Upper lobe of right lung (tissue), 1 donor: ENCODE measurements at regions not wholly inside any gene's neighbourhood (a gene's known extent, or its start where the extent isn't known, plus 50 kb on each side); places are given as distances from the start of the nearest gene placed in this dataset.

Experiments used
- ATAC-seq: fragments of 200-7000 bp; cut with Tn5 transposase; one replicate; pipeline ENCODE4 v1.9.1; 2020; ENCODE audit warnings: mild to moderate bottlenecking, moderate library complexity
- DNase-seq: peaks from one replicate; pipeline ENCODE4 v3.0.0-alpha.2; 2020
- H3K27ac ChIP-seq: fragments of 200-600 bp; one replicate; pipeline ENCODE4 v1.8.0; 2022
- H3K27me3 ChIP-seq: fragments of 200-600 bp; one replicate; pipeline ENCODE4 v1.8.0; 2022; ENCODE audit warnings: mild to moderate bottlenecking
- H3K36me3 ChIP-seq: fragments of 200-600 bp; one replicate; pipeline ENCODE4 v1.8.0; 2022
- H3K4me1 ChIP-seq: fragments of 200-600 bp; one replicate; pipeline ENCODE4 v1.8.0; 2022
- H3K4me3 ChIP-seq: fragments of 200-600 bp; one replicate; pipeline ENCODE4 v1.8.0; 2022; ENCODE audit warnings: mild to moderate bottlenecking
- H3K9me3 ChIP-seq: fragments of 200-600 bp; one replicate; pipeline ENCODE4 v1.8.0; 2022
- CTCF ChIP-seq: fragments of 200-600 bp; IDR thresholded peaks from one replicate; pipeline ENCODE4 v1.8.0; 2022; ENCODE audit warnings: antibody characterized with exemption
- intact Hi-C: fragments of 100-400 bp; cut with DNase I; formaldehyde crosslinking; loops from one replicate; pipeline ENCODE4 v1.11.0; 2022
- donor health status: DM: no; HTN: yes; CAD: no; lungs with severe emphysema.

- intact Hi-C loops: no loop called here
- DNase-seq (no peak), ATAC-seq (no peak)
- H3K27me3 ChIP-seq: no peaks in the 10 kb centered on the region
- no peaks in the 10 kb centered on the region for H3K9me3 ChIP-seq
- H3K36me3 ChIP-seq: no peaks in the 10 kb centered on the region
- peaks cover 14% of the 10 kb centered on the region for H3K4me1 ChIP-seq
- H3K4me3 ChIP-seq: no peak overlapping the region
- TF ChIP-seq CTCF: no peak
- H3K27ac ChIP-seq: no peak overlapping the region
Observed at GRCh38 chr4:138408758-138409157, 166.6 kb upstream of the SLC7A11 start.

- intact Hi-C loops: no loop called here
- DNase-seq: no peak
- no peaks in the 10 kb centered on the region for H3K9me3 ChIP-seq
- no peak for TF ChIP-seq CTCF
- no peaks in the 10 kb centered on the region for H3K36me3 ChIP-seq
- H3K4me3 ChIP-seq: no peak overlapping the region
- H3K27me3 ChIP-seq: no peaks in the 10 kb centered on the region
- H3K4me1 ChIP-seq: peaks cover 14% of the 10 kb centered on the region
- ATAC-seq: no peak
- no peak overlapping the region for H3K27ac ChIP-seq
Observed at GRCh38 chr4:138407329-138407728, 165.2 kb upstream of the SLC7A11 start.

GRCh38 chr4:138406876-138407275 is 164.7 kb upstream of the SLC7A11 start:
- intact Hi-C loops: no loop called here

DNA sequence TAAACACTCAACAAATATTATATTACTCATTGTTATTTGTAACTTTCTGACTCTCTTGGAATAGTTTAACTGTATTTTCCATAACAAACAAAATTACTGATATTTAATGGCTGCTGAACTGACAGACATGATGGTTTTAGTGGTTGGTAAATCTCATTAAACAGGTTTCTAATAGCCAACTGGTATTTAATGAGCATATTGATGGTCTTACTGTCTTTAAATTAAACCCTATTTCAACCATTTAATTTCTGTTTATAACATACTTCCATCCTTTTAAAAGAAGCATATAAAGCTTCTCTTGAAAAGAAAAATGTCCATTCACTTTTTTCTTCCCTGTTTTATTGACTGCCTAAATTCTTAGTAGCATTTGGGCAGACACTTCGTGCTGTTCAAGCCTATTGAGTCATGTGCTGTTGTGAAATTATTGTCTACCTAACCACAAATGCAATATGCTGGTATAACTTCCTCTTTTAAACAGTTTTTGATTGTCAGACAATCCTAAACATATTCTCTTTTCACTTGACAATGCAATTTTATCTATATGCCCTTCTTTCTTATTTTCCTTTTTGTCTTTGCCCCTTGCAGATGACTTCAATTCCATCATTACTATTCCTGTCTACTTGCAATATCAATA is 163.9 kb upstream of the SLC7A11 start:
- Histone ChIP-seq H3K4me3 (no peak overlapping the region), H3K9me3 (no peaks in the 10 kb centered on the region), H3K4me1 (peaks cover 14% of the 10 kb centered on the region), H3K27ac (no peak overlapping the region), H3K36me3 (no peaks in the 10 kb centered on the region), H3K27me3 (no peaks in the 10 kb centered on the region)
- no peak for TF ChIP-seq CTCF
- intact Hi-C loops: no loop called here
- DNase-seq (no peak), ATAC-seq (peak; percentile 75)

More at GRCh38 chr4:138406876-138407275, 164.7 kb upstream of the SLC7A11 start:
- Histone ChIP-seq H3K27me3 (no peaks in the 10 kb centered on the region), H3K9me3 (no peaks in the 10 kb centered on the region), H3K4me3 (no peak overlapping the region), H3K27ac (no peak overlapping the region), H3K36me3 (no peaks in the 10 kb centered on the region), H3K4me1 (peaks cover 14% of the 10 kb centered on the region)
- DNase-seq (no peak), ATAC-seq (peak; percentile 35)
- TF ChIP-seq CTCF: no peak

DNA sequence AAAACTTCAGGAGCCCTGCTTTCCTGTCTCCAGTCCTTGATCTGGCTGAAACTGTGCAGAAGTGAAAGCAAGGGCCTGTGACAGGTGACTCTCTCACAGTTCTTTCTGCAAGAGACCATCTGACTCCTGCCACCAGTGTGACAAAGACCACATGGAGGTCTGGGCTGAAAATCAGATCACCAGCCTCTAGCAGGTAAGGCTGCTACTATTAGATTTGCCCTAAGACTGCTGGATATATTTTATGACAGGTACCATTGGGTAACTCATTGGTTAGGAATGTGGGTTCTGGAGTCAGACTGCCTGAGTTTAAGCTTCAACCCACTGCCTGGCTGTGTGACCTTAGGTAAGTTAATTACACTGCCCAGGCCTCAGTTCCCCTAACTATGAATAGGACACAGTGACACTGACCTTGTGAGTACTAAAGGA is 163.3 kb upstream of the SLC7A11 start:
- Histone ChIP-seq H3K9me3 (no peaks in the 10 kb centered on the region), H3K36me3 (no peaks in the 10 kb centered on the region), H3K27me3 (no peaks in the 10 kb centered on the region), H3K27ac (no peak overlapping the region), H3K4me3 (no peak overlapping the region), H3K4me1 (peaks cover 14% of the 10 kb centered on the region)
- no peak for TF ChIP-seq CTCF
- no peak for DNase-seq
- ATAC-seq: peak; percentile 50
- intact Hi-C loops: no loop called here

GRCh38 chr4:138404801-138405200 is 162.7 kb upstream of the SLC7A11 start:
- Histone ChIP-seq H3K27me3 (no peaks in the 10 kb centered on the region), H3K4me3 (no peak overlapping the region), H3K4me1 (peaks cover 14% of the 10 kb centered on the region), H3K36me3 (no peaks in the 10 kb centered on the region), H3K27ac (no peak overlapping the region), H3K9me3 (no peaks in the 10 kb centered on the region)
- DNase-seq (no peak), ATAC-seq (no peak)
- intact Hi-C loops: no loop called here
- TF ChIP-seq CTCF: no peak
